ENCODE measurements at regions not wholly inside any gene's neighbourhood (a gene's known extent, or its start where the extent isn't known, plus 50 kb on each side); places are given as distances from the start of the nearest gene placed in this dataset.
"Not testable (repeated sequence)": the region's sequence is repeated elsewhere in the genome, so short reads cannot be mapped to it uniquely, and the experiment has no call there.

DNA sequence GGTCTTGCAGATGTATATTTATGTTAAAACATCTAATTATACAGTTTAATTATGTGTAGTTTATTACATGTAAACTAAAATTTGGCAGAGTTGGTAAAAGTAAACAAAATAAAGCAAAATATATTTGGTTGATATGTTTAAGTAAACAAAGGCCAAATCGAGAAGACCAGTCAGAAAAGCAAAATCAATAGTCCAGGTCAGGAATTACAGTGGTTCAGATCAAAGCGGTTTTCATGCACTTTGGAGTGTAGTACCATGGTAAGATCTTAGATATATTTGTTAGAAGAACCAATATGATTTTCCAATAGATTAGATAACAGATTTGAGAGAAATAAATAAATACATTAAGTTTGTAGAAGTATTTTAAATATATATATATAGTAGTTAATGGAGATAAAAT lies 1421.6 kb upstream of the CDH8 start:
- DNase-seq (ENCODE audit: extremely low spot score, insufficient read length, low read depth): no peak
- FAIRE-seq: no peak

DNA sequence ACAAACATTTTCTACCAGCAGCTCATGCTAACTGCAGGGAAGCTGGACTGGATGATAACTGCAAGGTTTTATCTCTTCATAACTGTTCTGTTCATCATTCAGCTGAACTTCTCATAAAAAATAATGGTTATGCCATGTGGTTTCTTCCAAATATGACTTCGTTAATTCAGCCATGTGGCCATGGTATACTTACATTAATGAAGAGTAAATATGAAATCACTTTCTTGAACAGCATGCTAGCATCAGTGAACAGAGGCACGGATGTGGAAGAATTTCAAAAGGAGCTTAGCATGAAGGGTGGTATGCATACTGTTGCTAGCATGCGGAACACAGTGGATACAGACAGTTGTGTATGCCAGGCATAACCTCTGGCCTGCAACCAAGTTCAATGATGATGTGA lies 1417.0 kb upstream of the CDH8 start:
- no peak for FAIRE-seq
- DNase-seq (ENCODE audit: extremely low spot score, insufficient read length, low read depth): no peak

DNA sequence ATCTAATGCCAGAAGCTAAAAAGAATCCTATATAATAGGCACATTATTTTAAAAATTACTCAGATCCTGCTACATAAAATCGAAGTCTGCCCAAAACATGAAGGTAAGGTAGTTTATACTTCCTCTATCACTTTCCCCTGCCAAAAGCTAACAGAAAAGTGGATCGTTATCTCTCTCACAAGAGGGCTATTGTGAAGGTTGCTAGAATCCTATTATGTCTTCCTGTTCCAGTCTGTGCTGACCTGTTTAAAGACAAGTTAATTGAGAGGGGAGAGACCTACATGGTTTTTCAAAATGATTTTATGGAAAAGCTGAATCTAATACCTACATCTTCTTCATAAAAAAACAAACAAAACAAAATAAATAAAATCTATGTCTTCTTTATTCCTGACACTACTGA lies 1410.9 kb upstream of the CDH8 start:
- FAIRE-seq (no peak), DNase-seq (ENCODE audit: extremely low spot score, insufficient read length, low read depth) (no peak)

DNA sequence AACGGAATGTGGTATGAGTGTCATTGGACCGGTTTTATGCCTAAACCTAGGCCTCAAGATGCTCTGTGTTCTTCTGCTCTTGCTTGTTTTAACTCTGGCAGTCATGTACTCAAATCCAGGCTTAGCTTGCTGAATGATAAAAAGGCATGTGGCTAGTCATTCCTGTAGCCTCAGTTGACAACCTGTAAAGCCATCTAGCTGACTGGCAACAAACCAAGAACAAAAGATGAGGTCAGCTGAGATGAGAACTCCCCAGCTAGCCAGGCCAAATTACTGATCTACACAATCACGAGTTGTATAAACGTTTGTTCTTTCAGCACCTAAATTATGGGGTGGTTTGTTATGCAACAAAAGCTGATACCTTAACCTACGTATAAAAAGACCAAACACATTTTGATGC lies 1406.0 kb upstream of the CDH8 start:
- FAIRE-seq (no peak), DNase-seq (ENCODE audit: extremely low spot score, insufficient read length, low read depth) (no peak)

DNA sequence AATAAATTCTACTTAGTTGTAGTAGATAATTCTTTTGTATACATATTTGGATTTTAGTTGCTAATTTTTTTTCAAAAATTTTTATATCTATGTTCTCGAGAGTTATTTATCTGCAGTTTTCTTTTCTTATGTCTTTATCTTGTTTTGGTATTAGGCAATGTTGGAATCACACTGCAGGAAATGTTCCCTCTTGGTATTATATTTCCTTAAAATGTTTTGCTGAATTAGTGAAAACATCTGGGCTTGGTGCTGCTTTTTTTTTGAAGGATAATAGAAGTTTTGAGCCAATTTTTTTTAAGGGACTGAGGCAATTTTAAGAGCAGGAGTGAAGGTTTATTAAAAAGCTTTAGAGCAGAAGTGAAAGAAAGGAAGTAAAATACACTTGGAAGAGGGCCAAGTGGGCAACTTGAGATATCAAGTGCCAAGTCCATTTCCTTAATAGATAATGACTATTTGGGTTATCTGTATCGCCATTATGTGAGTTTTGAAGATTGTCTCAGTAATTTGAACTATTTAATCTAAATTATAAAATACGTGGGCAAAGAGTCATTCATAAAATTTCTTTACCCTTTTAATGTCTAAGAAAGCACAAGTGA lies 1390.1 kb upstream of the CDH8 start:
- DNase-seq (ENCODE audit: extremely low spot score, insufficient read length, low read depth): no peak

DNA sequence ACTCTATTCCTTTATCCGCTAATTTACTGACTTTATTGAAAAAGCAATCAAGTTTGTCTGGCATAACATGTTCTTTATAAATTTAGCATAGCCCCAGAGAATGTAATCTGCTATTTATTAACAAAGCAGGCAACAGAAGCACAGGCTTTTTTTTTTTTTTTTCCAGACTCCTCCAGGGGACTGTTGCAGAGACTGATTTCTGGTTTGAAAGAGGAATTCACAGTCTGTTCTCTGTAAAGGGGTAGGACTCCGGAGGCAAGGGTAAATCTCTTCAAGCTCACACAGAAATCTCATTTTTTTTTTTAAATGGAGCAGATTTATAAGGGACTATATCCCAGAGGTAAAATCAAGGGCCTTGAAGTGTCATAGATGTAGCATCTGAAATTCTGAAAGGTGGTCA lies 1386.5 kb upstream of the CDH8 start:
- FAIRE-seq: no peak
- DNase-seq (ENCODE audit: extremely low spot score, insufficient read length, low read depth): no peak

More for the DNA sequence above, 1390.1 kb upstream of the CDH8 start:
- FAIRE-seq: no peak

DNA sequence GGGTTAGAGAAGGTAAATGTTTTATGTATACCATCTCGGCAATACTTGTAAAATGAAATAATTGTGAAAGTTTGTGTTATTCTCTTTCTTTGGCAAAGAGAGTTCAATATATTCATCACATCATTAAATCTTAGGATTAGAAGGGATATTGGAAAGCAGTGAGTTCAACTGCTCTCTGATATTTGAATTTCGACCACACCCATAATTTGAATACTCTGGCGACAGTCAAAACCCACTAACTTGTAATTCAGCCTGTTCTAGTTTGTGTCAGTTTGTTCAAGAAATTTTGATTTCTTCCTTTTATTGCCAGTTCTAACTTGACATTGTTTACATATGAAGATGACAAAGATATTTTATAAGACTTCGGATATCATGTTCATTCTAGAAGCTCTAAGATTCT lies 1380.5 kb upstream of the CDH8 start:
- DNase-seq (ENCODE audit: extremely low spot score, insufficient read length, low read depth) (no peak), FAIRE-seq (no peak)

DNA sequence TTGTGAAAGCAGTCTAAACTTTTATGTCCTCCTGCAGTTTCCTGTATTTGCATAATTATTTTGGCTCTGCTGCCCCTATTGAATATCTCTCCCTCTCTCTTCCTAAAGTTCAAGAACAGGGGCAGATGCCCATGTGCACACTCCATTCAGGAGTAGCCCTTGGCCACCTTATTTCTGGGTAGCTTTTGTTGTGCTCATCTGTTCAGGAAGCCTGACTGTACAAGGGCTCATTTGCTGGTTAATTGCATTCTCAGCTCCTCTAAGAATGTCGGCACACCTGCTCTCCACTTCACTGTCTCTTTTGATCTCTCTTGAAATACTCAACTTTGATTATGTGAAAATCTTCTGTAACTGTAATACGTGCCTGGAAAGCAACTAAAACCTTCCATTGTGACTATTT lies 1378.8 kb upstream of the CDH8 start:
- FAIRE-seq: no peak
- no peak for DNase-seq (ENCODE audit: extremely low spot score, insufficient read length, low read depth)

DNA sequence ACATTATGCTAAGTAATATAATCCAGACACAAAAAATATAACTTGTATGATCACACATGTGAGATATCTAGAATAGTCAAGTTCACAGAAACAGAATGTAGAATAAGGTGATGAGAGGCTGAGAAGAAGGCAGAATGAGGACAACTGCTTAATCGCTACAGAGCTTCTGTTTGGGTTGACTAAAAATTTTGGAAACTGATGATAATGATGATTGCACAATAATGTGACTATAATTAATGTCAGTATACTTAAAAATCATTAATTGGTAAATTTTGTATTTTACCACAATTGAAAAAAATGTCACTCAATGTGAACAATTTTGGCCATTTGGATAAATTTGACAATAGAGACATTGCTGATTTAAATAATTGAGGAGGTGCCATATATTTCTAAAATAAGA lies 1374.4 kb upstream of the CDH8 start:
- no peak for FAIRE-seq
- DNase-seq (ENCODE audit: extremely low spot score, insufficient read length, low read depth): no peak

DNA sequence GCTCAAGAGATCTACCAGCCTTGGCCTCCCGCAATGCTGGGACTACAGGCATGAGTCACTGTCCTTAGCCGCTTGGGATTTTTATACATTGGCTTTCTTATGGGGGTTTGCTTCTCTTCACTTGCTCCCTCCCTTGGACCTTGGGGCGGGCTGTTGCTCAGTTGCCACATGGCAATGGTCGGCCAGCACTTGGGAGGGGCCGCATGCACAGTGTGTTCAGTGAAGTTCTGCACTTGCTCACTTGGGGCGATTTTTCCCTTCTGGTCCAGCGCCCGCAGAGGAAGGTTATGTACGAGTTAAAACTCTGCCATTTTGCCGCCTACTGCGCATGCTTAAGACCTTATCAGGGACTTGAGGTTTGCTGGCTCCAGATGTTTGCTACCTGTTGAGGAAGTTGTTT lies 1367.6 kb upstream of the CDH8 start:
- no peak for DNase-seq (ENCODE audit: extremely low spot score, insufficient read length, low read depth)

DNA sequence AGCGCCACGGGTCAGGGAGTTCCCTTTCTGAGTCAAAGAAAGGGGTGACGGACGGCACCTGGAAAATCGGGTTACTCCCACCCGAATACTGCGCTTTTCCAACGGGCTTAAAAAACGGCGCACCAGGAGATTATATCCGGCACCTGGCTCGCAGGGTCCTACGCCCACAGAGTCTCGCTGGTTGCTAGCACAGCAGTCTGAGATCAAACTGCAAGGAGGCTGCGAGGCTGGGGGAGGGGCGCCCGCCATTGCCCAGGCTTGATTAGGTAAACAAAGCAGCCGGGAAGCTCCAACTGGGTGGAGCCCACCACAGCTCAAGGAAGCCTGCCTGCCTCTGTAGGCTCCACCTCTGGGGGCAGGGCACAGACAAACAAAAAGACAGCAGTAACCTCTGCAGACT lies 1352.0 kb upstream of the CDH8 start:
- FAIRE-seq; DNase-seq (ENCODE audit: extremely low spot score, insufficient read length, low read depth): not testable (repeated sequence)

More for the DNA sequence above, 1367.6 kb upstream of the CDH8 start:
- FAIRE-seq: no peak

DNA sequence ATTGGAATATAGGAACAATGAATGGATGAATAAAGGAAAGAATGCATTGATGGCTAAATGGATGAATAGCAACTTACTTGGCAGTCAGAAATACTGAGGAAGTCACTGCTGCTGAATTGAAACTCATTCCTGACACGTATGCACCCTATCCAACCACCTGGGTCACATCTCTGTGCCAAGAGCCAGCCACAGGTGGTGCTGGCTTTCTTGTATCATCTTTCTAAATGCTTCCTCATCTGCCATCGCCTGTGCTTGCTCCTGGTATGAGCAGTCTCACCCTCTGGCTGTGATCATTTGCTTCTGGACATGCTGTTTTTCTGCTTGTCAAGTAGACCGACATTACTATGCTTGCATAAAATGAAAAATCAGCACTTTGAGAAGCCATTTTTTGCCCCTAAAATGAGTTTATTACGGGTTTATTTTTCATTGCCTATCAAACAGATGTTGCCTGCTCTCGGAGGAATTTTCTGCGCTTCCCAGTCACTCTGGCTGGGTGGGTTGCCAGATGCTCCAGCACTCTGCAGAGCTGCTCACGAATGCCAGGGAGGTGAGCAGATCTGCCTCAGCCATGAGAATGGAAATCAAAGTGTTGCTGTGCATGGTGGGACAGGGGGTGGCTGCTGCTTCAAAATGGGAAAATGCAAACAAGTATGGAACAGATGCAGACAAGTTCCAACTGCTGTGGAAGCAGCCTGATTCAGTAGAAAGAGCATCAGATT lies 1349.6 kb upstream of the CDH8 start:
- DNase-seq (ENCODE audit: extremely low spot score, insufficient read length, low read depth): no peak

DNA sequence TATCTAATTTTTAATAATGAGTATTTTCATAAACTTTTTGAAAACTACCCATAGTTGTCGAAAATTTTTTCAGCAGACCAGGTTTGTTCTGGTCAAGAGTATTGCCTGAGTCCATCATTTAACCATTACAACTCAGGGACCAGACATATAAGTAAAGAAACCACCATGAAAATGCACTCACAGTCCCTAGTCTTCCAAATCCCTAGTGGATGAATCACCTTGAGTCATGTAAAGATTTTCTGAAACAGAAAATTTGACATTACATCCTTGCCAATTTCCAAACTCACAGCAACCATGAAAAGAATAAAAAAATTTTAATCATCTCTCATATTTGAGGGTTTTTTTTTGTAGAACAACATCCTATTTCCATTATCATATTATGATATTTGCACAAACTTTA lies 1337.5 kb upstream of the CDH8 start:
- no peak for DNase-seq (ENCODE audit: extremely low spot score, insufficient read length, low read depth)
- FAIRE-seq: no peak

More for the DNA sequence above, 1349.6 kb upstream of the CDH8 start:
- no peak for FAIRE-seq

DNA sequence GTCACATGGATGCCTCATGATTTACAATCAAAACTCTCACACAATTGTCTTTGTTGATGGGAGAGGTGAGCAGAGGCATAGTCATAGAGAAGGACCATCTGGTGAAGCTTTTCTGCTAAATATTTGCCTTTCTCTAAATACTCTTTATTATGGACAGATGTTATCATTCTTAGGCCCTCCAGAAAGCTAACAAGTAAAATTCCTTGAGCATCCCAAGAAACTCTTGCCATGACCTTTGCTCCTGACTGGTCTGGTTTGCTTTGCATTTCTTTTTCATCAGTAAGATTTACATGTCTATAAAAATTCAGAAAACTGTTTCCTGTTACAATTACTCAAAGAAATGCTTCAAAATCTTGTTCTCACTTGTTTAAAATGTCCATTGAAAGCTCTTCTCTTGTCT lies 1336.6 kb upstream of the CDH8 start:
- DNase-seq (ENCODE audit: extremely low spot score, insufficient read length, low read depth): no peak
- FAIRE-seq: no peak

DNA sequence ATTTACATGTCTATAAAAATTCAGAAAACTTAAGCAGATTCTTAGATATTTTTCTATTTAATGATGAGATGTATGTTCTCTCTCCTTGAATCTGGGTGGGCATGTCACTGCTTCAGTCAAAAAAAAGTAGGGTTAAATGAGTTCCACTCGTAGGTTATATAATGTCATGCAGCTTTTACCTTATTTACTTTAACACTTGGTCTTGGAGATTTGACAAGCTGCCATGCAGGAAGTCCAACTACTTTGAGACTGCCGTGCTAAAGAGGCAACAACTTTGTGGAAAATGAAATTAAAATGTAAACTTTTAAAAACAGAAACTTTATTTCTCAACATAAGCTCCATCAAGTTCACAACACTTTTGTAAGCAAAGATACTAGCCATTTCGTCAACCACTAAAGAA lies 1336.0 kb upstream of the CDH8 start:
- DNase-seq (ENCODE audit: extremely low spot score, insufficient read length, low read depth): no peak
- FAIRE-seq: no peak

DNA sequence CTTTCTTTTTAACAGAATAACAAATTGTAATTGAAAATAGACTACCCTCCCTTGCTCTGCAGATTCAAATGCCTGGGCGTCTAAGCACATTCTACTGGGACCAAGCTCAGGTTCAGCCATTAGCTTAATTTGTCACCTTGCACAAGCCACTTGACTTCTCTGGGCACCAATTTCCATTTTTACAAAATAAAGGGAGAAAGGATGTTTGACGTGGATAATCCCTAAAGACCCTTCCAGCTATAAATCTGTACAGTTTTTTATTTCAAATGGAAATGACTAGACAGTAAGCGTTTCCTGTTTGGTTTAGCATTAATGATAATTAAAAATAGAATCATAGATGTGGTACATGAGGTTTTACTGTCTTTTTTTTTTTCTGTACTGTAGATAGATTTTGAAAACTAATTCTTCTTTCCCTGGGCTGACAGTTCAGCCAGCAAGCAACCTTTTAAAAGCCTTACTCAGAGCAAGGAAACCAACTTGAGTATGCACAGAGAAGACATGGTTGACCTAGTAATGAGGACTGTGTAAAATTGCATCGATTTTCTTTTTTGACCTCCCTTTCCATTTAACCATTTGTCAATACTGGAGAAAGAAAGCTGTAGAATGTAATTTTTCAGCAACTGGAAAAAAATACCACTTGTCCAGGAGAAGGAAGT lies 1329.5 kb upstream of the CDH8 start:
- DNase-seq (ENCODE audit: extremely low spot score, insufficient read length, low read depth) (no peak), FAIRE-seq (no peak)

DNA sequence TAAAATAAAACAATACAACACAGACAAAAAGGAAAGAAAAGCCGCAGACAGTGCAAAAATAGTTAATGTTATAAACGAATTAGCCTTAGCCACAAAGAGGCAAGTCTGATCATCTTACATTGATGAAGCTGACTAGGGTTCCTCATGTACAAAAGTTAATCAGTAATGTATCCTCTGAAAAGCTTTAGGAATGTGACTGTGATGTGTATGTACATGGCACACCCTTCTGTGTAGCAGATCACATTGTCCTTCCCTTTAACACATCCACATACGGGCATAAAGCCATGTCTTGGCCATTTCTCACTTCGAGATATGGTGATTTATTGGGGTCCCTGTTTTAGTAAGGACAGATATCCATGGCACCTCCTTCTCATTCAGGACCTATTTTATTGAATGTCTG lies 1327.5 kb upstream of the CDH8 start:
- no peak for FAIRE-seq
- no peak for DNase-seq (ENCODE audit: extremely low spot score, insufficient read length, low read depth)

DNA sequence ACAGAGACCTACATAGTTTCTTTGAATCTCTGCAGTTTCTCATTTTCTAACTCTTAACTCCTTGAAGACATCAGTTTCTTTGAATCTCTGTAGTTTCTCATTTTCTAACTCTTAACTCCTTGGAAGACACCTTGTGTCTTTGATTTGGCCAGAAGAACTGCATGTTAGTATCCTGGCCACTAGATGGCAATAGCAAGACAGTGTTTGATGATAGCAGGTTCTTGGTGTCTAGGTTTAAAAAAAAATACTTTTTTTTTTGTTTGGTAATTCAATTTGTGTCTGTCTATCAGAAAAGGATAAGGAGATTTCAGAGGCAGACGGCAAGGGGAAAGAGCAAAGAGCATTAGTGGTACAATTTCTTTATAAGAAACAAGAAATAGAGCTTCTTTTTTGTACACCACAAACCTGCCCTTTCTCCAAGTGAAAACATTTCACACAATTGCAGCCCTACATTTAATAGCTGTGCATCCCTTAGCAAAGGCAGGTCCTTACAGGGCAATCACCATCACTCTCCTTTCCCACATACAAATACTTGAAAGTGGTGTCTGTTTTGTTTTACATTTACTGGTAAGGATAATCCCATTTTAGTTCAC lies 1324.9 kb upstream of the CDH8 start:
- DNase-seq (ENCODE audit: extremely low spot score, insufficient read length, low read depth) (peak; percentile 2), FAIRE-seq (peak; percentile 36)

DNA sequence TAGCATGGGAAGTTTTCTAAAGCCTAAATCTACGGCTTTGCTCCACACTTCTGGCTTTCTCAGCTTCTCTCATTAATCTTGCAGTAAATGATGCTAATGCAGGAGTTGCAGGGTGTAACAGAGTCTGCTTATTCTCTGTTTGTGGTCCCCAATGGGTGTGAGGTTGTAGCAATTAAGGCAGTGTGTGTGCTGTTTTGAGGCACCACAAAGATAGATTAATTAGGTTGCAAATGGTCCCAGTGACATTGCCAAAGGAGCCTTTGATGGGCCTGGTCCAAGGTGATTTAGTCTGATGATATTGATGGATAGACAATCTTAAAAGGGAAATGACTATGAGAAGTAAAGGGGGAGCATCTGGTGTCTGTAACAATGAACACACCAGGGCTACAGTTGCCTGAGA lies 1313.7 kb upstream of the CDH8 start:
- no peak for DNase-seq (ENCODE audit: extremely low spot score, insufficient read length, low read depth)
- FAIRE-seq: no peak

DNA sequence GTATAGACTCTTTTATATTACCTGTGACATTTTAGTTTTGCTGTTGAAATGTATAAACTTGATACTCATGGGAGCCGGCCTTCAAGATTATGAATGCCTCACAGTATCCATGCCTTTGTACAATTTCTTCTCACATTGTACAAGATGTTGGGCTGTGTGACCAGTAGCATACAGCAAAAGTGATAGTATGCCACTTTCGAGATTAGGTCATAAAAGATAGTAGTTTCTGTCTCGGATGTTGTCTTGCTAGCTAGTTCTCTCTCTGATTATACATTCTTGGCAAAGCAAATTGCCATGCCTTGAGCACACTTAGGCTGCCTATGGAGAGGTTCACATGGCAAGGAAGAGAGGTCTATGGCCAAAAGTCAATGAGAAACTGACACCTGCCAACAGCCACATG lies 1309.8 kb upstream of the CDH8 start:
- FAIRE-seq (no peak), DNase-seq (ENCODE audit: extremely low spot score, insufficient read length, low read depth) (no peak)

DNA sequence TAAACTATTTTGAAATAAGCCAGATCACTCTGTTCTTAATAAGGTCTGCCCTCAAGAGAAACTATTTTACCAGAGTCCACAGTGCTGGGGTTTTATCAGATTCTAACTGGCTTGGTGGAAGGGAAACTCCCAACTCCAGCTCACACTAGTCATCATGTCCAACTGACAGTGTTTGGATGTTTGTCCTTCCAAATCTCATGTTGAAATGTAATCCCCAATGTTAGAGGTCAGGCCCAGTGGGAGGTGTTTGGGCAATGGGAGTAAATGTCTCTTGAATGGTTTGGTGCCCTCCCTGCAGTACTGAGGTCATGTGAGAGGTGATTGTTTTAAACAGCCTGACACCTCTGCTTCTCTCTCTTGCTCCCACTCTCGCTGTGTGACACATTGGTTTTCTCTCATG lies 1301.0 kb upstream of the CDH8 start:
- no peak for FAIRE-seq
- DNase-seq (ENCODE audit: extremely low spot score, insufficient read length, low read depth): no peak
